H7 (cell line): ENCODE measurements at regions not wholly inside any gene's neighbourhood (a gene's known extent, or its start where the extent isn't known, plus 50 kb on each side); places are given as distances from the start of the nearest gene placed in this dataset.

Experiments
- DNase-seq: peaks from one replicate; pipeline ENCODE4 v3.0.0; 2012
- H3K27me3 ChIP-seq: 2 replicates; pipeline ENCODE4 v1.6.0; 2011; ENCODE audit warnings: mild to moderate bottlenecking, low read length; ENCODE audit not compliant: control insufficient read depth, insufficient read depth
- H3K36me3 ChIP-seq: replicated peaks from 2 replicates; pipeline ENCODE4 v1.5.1; 2011; ENCODE audit warnings: low read length; ENCODE audit not compliant: control insufficient read depth, insufficient read depth
- H3K4me3 ChIP-seq: 2 replicates; pipeline ENCODE4 v1.5.1; 2011; ENCODE audit warnings: low read depth, mild to moderate bottlenecking, control low read depth, low read length, moderate library complexity; ENCODE audit not compliant: insufficient read depth

DNA sequence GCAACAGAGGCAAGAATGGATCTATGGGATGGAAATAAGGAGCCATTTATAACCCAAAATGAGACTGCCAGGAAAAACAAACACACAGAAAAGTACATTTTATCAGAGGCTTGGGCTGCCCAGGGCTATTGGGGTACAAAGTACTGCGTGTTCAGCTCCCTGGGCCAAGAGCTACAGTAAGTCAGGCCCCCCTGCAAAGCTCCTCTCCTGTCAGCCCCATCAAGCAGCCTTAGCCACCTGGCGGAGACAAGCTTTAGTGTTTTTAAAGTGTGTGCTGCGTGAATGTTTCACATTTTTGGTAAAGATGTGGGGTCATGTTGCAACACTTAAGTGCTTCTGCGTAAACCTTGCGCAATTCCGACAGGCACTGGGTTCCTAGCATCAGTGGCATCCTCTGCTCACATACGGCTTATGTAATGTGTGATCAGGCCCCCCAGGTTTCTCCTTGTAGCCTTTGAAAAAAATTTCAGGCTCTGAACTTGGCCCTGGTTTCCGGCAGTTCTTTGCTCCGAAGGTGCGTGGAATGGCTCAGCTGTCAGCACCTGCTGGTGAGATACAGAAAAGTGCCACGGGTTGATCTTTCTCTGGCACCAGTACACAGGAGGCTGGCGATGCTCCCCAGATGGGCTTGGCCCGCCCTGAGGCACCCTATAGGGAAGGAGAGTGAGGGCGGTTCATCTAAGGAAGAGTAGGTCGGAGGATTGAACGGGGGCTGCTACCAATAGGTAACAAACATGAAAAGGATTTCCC, 198.7 kb upstream of the EEA1 start:
- Histone ChIP-seq H3K27me3 (no peaks in the 10 kb centered on the region), H3K36me3 (no peaks in the 10 kb centered on the region), H3K4me3 (no peak overlapping the region)
- peak; percentile 27 for DNase-seq

GRCh38 chr12:93128332-93128707, 199.2 kb upstream of the EEA1 start:
- DNase-seq, result no peak
- no peaks in the 10 kb centered on the region for H3K36me3 ChIP-seq
- H3K4me3 ChIP-seq, result no peak overlapping the region
- H3K27me3 ChIP-seq, result no peaks in the 10 kb centered on the region

GRCh38 chr12:93130366-93131054, 201.4 kb upstream of the EEA1 start:
- H3K27me3 ChIP-seq, result no peaks in the 10 kb centered on the region

GRCh38 chr12:93133361-93133760, 204.3 kb upstream of the EEA1 start:
- no peaks in the 10 kb centered on the region for H3K27me3 ChIP-seq
- no peaks in the 10 kb centered on the region for H3K36me3 ChIP-seq

More at GRCh38 chr12:93130366-93131054, 201.4 kb upstream of the EEA1 start:
- H3K36me3 ChIP-seq, result no peaks in the 10 kb centered on the region
- no peak for DNase-seq
- H3K4me3 ChIP-seq, result no peak overlapping the region

DNA sequence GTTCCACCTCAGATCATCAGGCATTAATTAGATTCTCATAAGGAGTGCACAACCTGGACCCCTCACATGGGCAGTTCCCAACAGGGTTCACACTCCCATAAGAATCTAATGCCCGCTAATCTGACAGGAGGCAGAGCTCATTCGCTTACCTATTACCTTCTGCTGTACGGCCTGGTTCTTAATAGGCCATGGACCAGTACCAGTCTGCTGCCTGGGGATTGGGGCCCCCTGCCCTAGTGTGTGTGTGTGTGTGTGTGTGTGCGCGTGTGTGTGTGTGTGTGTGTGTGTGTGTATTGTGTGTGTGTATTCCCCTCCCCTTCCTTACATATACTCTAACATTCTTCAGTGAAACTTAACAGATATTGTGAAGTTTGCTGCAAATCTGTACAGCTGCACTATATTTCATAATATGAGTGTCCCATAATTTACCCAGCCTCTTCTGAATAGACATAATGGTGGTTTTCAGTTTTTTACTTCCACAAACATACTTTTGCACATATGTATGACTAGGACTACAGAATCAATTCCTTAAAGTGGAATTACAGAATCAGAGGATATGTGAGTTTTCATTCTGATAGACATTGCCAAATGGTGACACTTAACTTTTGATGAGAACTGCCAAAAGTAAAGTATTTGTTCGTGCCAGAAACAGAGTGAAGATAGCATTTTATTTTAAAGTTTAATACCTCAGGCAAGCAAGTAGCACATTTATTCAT, 205.2 kb upstream of the EEA1 start:
- no peak for DNase-seq
- no peaks in the 10 kb centered on the region for H3K27me3 ChIP-seq
- H3K4me3 ChIP-seq, result no peak overlapping the region
- H3K36me3 ChIP-seq, result no peaks in the 10 kb centered on the region

More at GRCh38 chr12:93133361-93133760, 204.3 kb upstream of the EEA1 start:
- no peak for DNase-seq
- H3K4me3 ChIP-seq, result no peak overlapping the region

GRCh38 chr12:93134893-93135285, 205.8 kb upstream of the EEA1 start:
- H3K36me3 ChIP-seq, result no peaks in the 10 kb centered on the region
- H3K4me3 ChIP-seq, result no peak overlapping the region
- H3K27me3 ChIP-seq, result no peaks in the 10 kb centered on the region
- DNase-seq, result no peak

GRCh38 chr12:93135286-93136239, 206.5 kb upstream of the EEA1 start:
- Histone ChIP-seq H3K36me3 (no peaks in the 10 kb centered on the region), H3K4me3 (no peak overlapping the region), H3K27me3 (no peaks in the 10 kb centered on the region)
- DNase-seq, result no peak

- H3K36me3 ChIP-seq, result no peaks in the 10 kb centered on the region
- no peak for DNase-seq
- no peak overlapping the region for H3K4me3 ChIP-seq
- H3K27me3 ChIP-seq, result no peaks in the 10 kb centered on the region
Observed at GRCh38 chr12:93136253-93137055, 207.4 kb upstream of the EEA1 start.

GRCh38 chr12:93137656-93138612, 208.8 kb upstream of the EEA1 start:
- H3K27me3 ChIP-seq, result no peaks in the 10 kb centered on the region
- H3K36me3 ChIP-seq, result no peaks in the 10 kb centered on the region
- DNase-seq, result no peak
- no peak overlapping the region for H3K4me3 ChIP-seq

- no peak overlapping the region for H3K4me3 ChIP-seq
- no peak for DNase-seq
- H3K36me3 ChIP-seq, result no peaks in the 10 kb centered on the region
- H3K27me3 ChIP-seq, result no peaks in the 10 kb centered on the region
Observed at GRCh38 chr12:93139028-93139665, 210.1 kb upstream of the EEA1 start.

- DNase-seq, result no peak
- H3K27me3 ChIP-seq, result no peaks in the 10 kb centered on the region
- H3K4me3 ChIP-seq, result no peak overlapping the region
- no peaks in the 10 kb centered on the region for H3K36me3 ChIP-seq
Observed at GRCh38 chr12:93140325-93140724, 211.2 kb upstream of the EEA1 start.

GRCh38 chr12:93140801-93141200, 211.7 kb upstream of the EEA1 start:
- no peak overlapping the region for H3K4me3 ChIP-seq
- no peaks in the 10 kb centered on the region for H3K36me3 ChIP-seq
- H3K27me3 ChIP-seq, result no peaks in the 10 kb centered on the region
- DNase-seq, result no peak
